HG03280 (cell line): ENCODE measurements at regions not wholly inside any gene's neighbourhood (a gene's known extent, or its start where the extent isn't known, plus 50 kb on each side); places are given as distances from the start of the nearest gene placed in this dataset.
"Not testable (repeated sequence)": the region's sequence is repeated elsewhere in the genome, so short reads cannot be mapped to it uniquely, and the experiment has no call there.

Source experiments
- ATAC-seq: cut with Tn5 transposase; IDR thresholded peaks from one replicate; pipeline ENCODE4 v1.9.1; 2021; ENCODE audit warnings: mild to moderate bottlenecking, moderate library complexity; ENCODE audit not compliant: unreplicated experiment

DNA sequence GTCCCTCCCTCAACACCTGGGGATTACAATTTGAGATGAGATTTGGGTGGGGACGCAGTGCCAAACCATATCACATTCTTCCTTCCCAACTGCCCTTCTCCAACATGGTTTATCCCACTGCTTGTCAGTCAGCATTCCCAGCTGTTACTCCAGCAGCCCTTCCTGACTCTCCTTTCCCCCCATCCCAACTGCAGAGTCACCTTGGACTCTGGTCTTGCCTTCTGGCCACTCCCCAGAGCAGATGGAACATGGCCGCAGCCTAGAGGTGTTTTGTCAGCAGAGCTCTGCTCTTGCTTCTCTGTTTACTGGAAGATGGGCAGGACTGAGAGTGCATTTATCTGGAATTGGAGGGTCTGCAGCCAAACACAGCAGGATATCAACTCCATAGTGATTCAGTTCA, 51.2 kb upstream of the MEX3C start:
- no peak for ATAC-seq

DNA sequence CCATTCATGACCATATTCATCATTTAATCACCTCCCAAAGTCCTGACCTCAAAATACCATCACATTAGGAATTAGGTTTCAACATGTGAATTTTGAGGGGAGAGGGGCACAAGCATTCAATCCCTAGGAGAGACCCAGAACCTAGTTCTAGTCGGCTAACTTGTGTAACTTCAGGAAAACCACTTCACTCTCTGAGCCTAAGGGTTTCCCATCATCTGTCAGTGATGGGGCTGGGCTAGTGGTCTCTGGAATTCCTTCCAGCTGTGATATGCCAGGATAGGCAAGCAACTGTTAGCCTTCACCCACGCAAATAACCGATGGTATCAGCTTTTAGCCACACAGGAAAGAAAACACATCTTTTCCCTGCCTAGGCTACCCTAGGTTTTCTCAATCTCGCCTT, 52.5 kb upstream of the MEX3C start:
- ATAC-seq: no peak

DNA sequence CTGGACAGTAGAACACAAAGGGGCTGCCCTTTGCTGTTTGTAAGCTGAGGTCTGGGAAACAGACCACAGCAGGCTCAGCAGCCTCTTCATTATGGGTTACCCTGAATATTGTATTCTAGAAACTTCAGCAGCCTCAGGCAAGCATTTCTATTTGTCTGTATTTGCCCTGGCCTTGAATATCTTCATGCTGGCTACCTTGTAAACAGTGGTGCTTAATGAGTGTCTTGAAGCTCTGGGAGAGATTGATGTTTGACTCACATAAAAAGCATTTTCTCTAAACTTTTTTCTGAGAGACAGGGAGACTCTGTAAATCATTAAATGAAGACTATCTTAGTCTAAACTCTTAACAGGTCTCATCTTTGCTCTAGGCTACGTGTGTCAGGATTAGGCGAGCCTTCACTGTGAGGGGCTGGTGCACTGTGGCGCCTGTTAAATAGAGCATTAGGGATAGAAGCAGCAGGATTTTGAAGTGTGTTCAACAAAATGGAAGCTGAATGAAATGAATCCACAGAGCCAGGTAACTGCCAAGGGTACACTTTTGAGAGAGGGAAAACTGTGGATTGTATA, 53.1 kb upstream of the MEX3C start:
- ATAC-seq: no peak

DNA sequence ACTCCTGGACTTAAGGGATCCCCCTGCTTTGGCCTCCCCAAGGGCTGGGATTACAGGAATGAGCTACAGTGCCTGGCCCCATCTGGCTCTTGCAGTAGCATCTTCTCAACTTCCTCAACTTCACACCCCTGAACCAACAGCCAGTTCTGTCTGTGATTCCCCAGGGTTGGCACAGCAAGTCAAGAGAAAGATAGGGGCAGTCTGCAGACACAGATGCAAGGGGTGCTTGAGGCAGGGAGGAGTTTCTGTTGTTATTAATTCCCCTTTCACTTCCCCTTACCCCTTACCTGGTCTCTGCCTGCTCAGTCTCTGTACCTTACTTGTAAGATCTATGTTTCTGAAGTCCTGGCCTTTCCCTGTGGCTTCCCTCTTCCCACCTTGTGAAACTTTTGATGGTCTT, 54.1 kb upstream of the MEX3C start:
- ATAC-seq: peak; percentile 99

DNA sequence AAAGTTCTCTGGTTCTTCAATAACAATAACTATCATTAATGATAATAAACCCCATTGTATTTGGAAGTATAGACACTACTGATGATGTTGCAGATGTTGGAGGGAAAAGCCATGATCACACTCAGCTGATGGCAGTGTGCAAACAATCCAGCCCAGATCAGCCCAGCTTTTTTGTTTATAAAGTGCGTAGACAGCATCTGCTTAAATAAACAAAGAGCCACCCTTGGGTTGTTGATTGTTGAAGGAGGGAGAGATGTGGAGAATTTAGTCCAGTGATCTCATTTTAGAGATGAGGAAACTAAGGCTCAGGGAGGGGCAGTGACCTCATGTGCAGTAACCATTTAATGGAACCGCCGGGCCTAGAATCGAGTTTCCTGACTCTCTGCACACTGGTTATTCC, 56.0 kb upstream of the MEX3C start:
- ATAC-seq: no peak

DNA sequence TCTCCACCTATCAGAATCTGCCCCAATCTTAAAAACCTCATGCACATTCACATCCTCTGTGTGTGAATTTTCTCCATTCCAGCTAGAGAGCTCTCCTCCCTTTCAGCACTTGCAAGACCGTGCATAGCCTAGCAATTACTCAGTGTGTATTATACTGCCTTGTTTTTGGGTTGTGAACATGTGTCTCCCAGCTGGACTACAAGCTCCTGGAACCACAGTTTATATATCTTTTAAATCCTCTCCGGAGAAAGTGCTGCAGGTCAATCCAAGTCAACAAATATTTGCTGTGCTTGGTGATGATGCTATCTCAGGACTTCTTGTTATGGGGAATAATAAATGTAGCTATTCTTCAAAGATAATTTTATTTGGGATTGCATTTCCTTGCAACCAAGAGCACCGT, 58.2 kb upstream of the MEX3C start:
- no peak for ATAC-seq

DNA sequence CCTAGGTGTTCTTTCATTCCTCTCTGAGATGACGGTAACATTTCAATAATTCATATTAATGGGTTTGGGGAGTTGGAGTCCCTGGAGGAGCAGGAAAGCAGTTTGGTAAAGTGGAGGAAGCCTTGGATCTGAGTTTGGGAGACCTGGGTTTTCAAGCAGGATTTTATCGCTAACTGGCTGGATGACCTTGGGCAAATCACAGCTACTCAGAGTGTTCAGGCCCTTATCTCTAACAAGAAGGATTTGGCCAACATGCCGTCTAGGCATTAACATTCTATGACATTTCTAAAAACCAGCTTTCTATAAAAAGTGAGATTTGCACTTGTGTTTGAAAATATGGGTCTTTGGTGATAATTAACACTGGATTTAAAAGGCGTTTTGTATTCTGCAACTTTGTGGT, 59.7 kb upstream of the MEX3C start:
- ATAC-seq: no peak

DNA sequence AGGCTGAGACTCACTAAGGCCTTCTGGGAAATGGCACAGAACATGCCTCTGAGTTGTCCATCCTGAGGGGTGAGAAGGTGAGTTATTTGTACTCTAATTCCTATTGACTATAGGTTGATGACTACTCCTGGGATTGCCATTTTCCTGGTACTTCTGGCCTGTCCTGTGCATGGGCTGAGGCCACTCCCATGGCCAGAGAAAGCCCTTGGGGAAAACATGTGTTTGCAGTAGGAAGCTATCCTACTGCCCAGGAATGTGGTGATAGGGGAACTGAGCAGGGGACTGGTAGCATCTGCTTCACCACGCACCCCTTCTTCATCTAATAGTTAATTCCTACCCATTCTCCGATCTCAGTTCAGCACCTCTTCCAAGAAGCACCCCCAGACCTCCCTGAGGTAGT, 62.6 kb upstream of the MEX3C start:
- no peak for ATAC-seq

DNA sequence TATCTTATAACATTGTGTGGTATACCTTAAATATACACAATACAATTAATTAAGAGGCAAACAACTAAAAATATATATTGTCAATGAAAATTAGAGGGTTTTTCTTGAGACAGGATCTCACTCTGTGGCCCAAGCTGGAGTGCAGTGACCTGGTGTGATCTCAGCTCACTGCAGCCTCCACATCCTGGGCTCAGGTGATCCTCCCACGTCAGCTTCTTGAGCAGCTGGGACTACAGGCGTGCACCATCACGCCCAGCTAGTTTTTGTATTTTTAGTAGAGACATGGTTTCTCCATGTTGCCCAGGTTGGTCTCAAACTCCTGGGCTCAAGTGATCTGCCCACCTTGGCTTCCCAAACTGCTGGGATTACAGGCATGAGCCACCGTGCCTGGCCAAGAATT, 68.6 kb upstream of the MEX3C start:
- not testable (repeated sequence) for ATAC-seq

DNA sequence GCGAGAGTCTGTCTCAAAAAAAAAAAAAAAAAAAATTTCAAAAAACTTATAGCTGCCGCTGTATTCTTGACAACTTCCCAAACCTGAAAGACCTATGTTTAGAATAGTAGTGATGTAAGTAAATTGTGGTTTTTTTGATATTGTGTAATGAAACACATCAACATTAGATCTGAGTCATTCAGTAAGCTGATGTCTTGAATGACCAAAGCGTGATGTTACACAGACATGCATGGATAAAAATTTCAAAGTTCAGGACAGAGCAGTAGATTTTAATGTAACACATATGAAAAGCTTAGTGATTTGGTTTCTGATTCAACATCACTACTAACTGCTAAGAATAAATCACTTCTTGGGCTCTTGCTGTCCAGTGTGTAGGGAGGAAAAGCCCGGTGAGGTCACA, 69.3 kb upstream of the MEX3C start:
- no peak for ATAC-seq

DNA sequence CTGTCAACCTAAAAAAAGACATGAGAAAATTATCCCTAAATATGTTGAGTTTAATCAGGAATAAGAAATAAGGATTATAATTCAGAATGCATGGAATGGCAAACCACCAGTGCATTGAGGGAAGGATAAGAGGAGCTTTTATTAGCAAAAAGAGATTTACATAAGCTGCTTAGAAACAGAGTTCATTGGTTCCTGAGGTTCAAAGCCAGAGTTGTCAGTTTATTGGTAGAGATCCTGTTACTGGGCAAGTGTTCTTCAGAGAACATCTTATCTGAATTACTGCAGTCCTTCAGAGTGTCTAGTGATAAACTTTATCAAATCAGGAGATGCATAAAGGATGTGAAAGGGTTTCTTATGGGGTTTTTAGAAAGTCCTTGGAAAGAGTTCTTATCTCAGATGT, 76.0 kb upstream of the MEX3C start:
- ATAC-seq: no peak

DNA sequence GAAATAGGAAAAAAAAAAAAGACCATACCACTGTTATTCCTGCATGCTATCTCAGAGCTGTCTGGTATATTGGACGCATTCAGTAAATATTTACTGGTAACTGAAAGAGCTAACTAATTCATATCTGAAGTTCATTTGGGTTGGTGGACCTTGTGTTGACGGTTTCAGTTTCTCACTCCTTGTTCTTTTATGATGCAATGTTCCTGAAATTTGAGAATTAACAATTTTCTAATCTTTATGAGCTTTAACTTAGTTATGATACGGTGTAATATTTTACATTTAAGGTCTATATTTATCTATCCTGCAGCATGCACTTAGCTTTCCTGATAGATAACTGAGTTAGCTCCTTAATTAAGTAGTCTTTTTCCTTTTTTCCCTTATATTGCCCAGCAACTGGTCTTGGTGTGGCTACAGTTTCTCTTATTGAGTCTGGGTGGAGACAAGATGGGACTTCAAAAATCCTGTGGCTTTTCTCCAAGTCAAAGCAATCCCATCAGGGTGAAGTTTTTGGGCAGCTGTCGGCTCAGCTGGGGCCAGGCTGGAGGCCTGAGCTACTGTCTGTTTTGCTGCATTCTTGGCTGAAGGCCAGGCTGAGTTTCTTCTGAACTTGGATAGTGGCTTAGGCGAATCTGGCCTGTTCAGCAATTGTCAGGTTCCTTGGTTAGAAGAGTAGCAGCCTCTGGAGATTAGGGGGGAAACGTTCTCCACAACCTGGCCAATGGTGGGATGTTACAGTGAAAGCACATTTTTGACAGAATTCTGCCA, 78.4 kb upstream of the MEX3C start:
- no peak for ATAC-seq

DNA sequence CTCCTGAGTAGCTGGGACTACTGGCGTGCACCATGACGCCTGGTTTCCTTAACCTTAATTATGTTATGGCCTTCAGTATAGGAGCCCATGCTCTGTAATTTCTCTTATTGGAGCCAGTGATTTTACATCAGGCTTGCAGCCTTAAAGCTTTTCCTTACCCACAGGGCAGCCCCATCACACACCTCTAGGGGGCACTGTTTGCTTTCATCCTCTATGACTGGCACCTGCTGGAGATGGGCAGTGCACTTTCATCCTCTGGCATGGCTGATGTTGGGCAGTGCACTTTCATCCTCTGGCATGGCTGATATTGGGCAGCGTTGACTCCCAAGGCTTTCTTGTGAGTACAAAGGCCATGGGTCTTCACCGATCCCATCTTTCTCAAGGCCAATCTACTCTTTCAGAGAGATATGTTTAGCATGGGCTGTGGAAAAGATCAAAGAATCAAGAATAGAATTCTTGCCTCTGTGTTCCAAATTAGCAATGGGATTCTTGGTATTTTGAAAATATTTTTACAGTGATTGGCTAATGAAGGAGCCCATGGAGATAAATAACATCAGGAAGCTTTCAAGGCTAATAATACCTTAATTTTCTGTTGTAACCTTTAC, 80.7 kb upstream of the MEX3C start:
- no peak for ATAC-seq

DNA sequence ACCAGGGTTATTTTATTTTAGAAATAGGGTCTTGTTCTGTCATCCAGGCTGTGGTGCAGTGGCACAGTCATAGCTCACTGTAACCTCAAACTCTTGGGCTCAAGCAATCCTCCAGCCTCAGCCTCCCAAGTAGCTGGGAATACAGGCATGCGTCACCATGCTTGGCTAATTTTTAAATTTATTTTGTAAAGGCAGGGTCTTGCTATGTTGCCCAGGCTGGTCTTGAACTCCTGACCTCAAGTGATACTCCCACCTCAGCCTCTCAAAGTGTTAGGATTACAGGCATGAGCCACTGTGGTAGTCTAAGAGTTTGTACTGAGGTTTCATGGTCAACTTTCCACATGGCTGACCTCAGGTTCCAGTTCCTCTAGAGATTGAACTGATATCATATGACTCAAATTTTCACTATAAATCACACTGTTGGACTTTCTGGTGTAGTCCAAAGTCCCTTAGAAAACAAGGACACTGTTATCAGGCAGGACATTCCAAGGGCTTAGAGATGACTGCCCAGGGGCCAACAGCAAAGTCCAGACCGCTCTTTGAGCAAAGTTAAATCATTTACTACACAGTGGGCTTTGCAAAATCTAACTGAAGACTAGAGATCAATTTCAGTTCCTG, 82.0 kb upstream of the MEX3C start:
- ATAC-seq: no peak

DNA sequence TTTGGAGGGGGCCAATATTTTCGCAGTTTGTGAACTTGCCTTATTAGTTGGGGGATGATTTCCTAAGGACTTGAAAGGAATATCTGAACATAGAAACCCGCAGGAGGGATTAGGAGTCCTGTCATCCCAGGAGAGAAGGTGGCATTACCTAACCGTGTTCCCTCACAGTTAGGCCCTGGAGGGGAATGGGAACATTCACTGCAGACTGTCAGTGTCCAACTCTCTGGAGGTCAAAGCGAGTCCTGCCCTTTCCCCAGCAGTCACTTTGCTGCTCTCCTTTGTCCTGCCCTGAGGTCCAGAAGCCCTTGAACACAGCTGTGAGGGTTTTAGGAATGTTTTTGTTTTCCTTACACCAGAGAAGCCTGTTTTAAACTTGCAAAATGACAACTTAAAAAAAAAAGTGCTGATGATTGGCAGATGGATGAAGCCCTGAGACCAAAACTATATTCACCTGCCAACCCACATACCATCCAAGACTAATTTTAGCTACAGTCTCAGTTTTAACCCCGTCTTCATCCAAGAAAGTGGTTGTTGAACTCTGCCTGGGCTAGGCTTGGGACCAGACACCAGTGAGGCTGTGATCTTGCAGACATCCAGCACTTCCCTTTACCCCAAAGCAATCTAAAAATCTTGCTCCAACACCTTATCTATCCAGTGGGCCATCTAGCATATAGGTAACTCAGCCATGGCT, 90.5 kb upstream of the MEX3C start:
- no peak for ATAC-seq

DNA sequence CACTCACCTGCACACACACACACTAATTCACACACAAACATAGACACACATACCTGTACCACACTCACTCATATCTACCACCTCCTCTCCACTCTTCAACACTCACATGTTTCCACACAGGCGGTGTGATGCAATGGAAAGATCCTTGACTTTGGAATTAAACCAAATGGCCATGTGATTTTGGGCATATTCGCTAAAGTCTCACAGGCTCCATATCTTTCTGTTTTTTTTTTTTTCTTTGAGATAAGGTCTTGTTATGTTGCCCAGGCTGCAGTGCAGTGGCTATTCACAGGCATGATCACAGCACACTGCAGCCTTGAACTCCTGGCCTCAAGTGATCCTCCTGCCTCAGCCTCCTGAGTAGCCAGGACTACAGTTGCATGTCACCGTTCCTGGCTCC, 91.1 kb upstream of the MEX3C start:
- no peak for ATAC-seq

DNA sequence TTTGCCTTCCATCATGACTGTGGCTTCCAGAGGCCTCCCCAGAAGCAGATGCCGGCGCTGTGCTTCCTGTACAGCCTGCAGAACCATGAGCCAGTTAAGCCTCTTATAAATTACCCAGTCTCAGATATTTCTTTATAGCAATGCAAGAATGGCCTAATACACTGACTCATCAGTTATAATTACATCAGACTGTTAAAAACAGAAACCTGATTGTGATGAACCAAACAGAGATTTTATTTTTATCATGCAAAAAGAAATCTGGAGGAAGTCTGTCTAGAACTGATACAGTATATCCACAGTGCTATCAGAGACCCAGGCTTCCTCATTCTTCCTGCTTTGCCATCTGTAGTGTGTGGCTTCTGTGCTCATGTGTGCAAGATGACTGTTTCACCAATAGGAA, 93.4 kb upstream of the MEX3C start:
- ATAC-seq: no peak

DNA sequence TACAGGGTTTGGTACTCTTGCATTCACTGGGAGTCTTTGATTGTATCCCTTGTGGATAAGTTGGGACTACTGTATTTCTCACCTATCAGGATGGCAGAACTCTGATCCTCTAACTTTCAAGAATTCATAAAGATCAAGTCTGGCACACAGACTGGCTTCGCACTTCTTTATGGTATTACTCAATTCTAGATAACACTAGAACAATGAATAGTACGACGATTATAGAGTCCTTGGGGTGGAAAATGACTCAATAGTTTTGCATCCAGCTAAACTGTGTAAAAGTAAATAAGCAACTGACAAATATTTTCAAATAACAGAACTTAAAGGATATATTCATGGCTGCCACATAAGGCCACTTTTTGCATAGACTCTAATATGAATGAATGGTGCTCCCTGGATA, 103.4 kb upstream of the MEX3C start:
- ATAC-seq: no peak

DNA sequence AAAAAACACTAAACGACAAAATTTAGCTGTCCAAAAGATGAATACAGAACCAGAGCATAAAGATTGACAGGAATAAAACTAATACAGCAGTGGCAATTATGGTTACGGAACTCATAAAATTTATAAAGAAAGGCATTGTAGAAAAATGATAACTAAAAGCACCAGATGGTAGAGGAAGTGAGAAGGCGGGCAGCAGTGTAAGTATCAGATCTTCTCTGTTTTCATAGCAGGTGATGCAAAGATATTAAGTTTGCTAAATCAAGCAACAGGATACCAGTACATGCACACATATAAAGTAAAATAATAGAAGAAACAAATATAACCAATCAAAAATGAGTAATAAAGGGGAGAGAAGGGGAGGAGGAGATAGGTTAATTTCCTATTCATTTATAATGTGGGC, 103.9 kb upstream of the MEX3C start:
- ATAC-seq: no peak

DNA sequence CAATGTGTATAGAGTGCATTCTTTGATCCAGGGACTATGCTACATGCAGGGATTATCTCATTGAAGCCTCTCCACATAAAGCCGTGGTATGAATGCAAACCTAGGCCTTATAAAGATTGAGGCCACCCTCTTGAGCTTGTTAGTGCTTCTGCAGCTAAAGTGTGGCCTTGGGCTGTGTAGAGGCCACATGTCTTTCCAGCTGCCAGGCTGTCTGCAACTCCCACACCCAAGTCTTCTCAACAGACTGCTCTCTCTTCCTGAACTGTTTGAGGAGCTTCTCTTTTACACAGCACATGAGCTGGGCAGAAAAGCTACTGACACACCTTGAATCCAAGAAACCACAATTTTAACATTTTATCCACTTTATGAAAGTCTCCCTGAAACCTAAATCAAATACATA, 119.2 kb upstream of the MEX3C start:
- ATAC-seq: no peak

DNA sequence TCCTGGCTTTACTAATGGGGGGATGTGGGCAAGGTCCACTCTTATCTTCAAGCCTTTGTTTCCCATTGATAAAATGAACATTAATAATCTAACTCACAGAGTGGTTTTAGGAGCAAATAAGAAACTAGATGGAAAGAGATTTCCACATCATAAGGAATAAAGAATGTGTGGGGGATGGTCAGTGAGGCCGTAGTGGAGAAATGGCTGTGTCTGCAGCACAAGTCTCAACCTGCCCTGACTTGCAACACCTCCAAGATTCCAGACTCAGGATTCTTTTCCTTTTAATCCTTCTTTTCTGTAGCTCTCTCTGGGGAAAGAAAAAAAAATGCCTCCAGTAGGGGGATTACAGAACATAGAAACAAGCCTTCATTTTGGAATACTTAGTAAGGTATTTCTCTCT, 124.2 kb upstream of the MEX3C start:
- ATAC-seq: no peak

DNA sequence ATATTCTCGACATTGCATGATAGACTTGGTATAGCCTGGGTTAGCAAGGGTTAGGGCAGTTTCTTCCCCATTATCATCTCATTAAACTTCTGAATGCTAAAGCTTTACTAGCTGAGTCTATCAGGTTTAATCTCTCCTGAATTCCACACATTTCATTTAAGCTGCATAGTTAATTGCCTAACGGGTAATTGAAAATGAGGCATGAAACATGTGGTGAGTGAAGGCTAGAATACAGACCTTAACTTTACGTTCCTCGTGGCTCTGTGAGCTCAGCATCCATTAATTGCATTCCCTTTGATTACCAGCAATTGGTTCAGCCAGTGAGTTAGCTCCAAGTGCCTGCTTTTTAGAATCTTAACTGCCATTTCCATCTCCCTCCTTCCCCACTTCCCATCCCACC, 126.5 kb upstream of the MEX3C start:
- ATAC-seq: no peak
